Rectal smooth muscle tissue (tissue), 1 donor: ENCODE measurements at regions not wholly inside any gene's neighbourhood (a gene's known extent, or its start where the extent isn't known, plus 50 kb on each side); places are given as distances from the start of the nearest gene placed in this dataset.
"Not testable (repeated sequence)": the region's sequence is repeated elsewhere in the genome, so short reads cannot be mapped to it uniquely, and the experiment has no call there.

Source experiments
- H3K27ac ChIP-seq: one replicate; pipeline ENCODE4 v1.7.0; 2013; ENCODE audit warnings: low read depth, low read length, inconsistent platforms
- H3K27me3 ChIP-seq: one replicate; pipeline ENCODE4 v1.7.0; 2013; ENCODE audit warnings: low read length; ENCODE audit not compliant: control insufficient read depth, insufficient read depth
- H3K36me3 ChIP-seq: one replicate; pipeline ENCODE4 v1.7.0; 2013; ENCODE audit warnings: low read length; ENCODE audit not compliant: control insufficient read depth, insufficient read depth
- H3K4me1 ChIP-seq: one replicate; pipeline ENCODE4 v1.7.0; 2013; ENCODE audit warnings: low read length; ENCODE audit not compliant: control insufficient read depth, insufficient read depth
- H3K4me3 ChIP-seq: one replicate; pipeline ENCODE4 v1.7.0; 2013; ENCODE audit warnings: low read length
- H3K9ac ChIP-seq: one replicate; pipeline ENCODE4 v1.7.0; 2013; ENCODE audit warnings: low read length

- not testable (repeated sequence) for H3K27me3 ChIP-seq, H3K36me3 ChIP-seq, H3K9ac ChIP-seq, H3K27ac ChIP-seq, H3K4me3 ChIP-seq, H3K4me1 ChIP-seq
Measured at GRCh38 chr10:21351594-21351993, 173.9 kb downstream of the SKIDA1 start.

GRCh38 chr10:21349912-21350286 lies 175.6 kb downstream of the SKIDA1 start:
- Histone ChIP-seq H3K36me3 (no peaks in the 10 kb centered on the region), H3K27me3 (no peaks in the 10 kb centered on the region), H3K9ac (no peak overlapping the region), H3K4me1 (peaks cover 8% of the 10 kb centered on the region), H3K27ac (peak overlapping the region; percentile 21), H3K4me3 (no peak overlapping the region)

- Histone ChIP-seq H3K4me1 (peaks cover 8% of the 10 kb centered on the region), H3K27ac (no peak overlapping the region), H3K4me3 (no peak overlapping the region), H3K27me3 (no peaks in the 10 kb centered on the region), H3K9ac (no peak overlapping the region), H3K36me3 (no peaks in the 10 kb centered on the region)
Measured at GRCh38 chr10:21347785-21348170, 177.7 kb downstream of the SKIDA1 start.

DNA sequence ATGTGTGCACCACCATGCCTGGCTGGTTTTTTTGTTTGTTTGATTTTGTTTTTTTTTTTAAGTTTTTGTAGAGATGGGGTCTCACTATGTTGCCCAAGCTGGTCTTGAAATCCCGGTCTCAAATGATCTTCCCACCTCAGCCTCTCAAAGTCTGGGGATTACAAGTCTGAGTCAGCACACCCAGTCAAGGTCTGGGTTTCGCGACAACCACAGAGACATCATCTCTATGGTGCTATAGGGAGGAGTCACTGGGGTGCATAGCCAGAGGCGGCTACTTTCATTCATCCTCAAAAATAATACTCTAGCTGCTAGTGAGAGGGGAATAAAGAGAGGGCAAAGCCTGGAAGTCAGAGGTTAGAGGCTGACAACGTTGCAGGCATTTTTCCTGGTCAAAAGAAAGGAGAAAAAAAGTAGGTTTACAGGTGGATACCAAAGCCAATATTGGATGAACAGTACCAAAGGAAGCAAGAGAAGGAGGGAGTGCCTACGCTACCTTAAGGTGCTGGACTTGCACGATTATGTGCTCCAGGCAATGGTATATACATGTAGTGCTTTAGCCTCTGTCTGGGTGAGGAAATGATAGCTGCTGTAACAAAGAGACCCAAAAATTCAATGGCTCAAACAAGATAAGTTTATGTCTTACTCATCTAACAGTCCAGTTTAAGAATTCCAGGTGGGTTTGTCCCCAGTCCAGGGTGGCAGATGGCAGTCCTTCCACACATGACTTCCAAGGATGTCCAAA lies 178.3 kb downstream of the SKIDA1 start:
- Histone ChIP-seq H3K4me3 (no peak overlapping the region), H3K36me3 (no peaks in the 10 kb centered on the region), H3K4me1 (peaks cover 8% of the 10 kb centered on the region), H3K27me3 (no peaks in the 10 kb centered on the region), H3K9ac (no peak overlapping the region), H3K27ac (no peak overlapping the region)

DNA sequence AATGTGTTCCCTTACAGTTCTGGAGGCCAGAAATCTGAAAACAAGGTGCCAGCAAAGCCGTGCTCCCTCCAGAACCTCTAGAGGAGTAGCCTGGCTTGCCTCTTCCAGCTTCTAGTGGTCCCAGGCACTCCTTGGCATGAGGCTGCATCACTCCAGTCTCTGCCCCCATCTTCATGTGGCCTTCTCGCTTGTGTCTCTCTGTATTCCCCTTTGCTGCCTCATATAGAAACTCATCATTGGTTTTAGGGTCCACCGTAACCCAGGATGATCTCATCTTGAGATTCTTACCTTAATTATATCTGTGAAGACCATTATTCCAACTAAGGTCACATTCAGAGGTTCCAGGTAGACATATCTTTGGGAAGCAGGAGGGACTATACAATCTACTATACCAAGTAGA lies 182.4 kb downstream of the SKIDA1 start:
- H3K27ac ChIP-seq: no peak overlapping the region
- no peaks in the 10 kb centered on the region for H3K27me3 ChIP-seq
- H3K4me3 ChIP-seq: no peak overlapping the region
- no peaks in the 10 kb centered on the region for H3K4me1 ChIP-seq
- no peak overlapping the region for H3K9ac ChIP-seq
- no peaks in the 10 kb centered on the region for H3K36me3 ChIP-seq

DNA sequence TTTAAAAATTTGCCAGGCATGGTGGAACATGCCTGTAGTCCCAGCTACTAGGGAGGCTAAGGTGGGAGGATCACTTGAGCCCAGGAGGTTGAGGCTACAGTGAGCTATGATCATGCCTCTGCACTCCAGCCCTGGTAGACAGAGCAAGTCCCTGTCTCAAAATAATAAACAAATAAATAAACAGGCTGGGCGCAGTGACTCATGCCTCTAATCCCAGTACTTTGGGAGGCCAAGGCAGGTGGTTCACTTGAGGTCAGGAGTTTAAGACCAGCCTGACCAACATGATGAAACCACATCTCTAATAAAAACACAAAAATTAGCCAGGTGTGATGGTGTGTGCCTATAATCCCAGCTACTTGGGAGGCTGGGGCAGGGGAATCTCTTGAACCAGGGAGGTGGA lies 183.0 kb downstream of the SKIDA1 start:
- H3K27me3 ChIP-seq, H3K4me1 ChIP-seq, H3K4me3 ChIP-seq, H3K27ac ChIP-seq, H3K36me3 ChIP-seq, H3K9ac ChIP-seq: not testable (repeated sequence)

GRCh38 chr10:21340331-21340730 lies 185.2 kb downstream of the SKIDA1 start:
- peaks cover 6% of the 10 kb centered on the region for H3K4me1 ChIP-seq
- no peak overlapping the region for H3K9ac ChIP-seq
- no peaks in the 10 kb centered on the region for H3K36me3 ChIP-seq

GRCh38 chr10:21337171-21337792 lies 188.2 kb downstream of the SKIDA1 start:
- peaks cover 10% of the 10 kb centered on the region for H3K4me1 ChIP-seq
- no peak overlapping the region for H3K27ac ChIP-seq
- H3K27me3 ChIP-seq: no peaks in the 10 kb centered on the region
- H3K36me3 ChIP-seq: no peaks in the 10 kb centered on the region
- H3K9ac ChIP-seq: no peak overlapping the region
- no peak overlapping the region for H3K4me3 ChIP-seq

More at GRCh38 chr10:21340331-21340730, 185.2 kb downstream of the SKIDA1 start:
- Histone ChIP-seq H3K27me3 (no peaks in the 10 kb centered on the region), H3K4me3 (no peak overlapping the region), H3K27ac (no peak overlapping the region)

- Histone ChIP-seq H3K36me3 (no peaks in the 10 kb centered on the region), H3K4me1 (peaks cover 10% of the 10 kb centered on the region), H3K9ac (no peak overlapping the region), H3K27ac (no peak overlapping the region), H3K27me3 (no peaks in the 10 kb centered on the region), H3K4me3 (no peak overlapping the region)
Measured at GRCh38 chr10:21336476-21337170, 188.9 kb downstream of the SKIDA1 start.

DNA sequence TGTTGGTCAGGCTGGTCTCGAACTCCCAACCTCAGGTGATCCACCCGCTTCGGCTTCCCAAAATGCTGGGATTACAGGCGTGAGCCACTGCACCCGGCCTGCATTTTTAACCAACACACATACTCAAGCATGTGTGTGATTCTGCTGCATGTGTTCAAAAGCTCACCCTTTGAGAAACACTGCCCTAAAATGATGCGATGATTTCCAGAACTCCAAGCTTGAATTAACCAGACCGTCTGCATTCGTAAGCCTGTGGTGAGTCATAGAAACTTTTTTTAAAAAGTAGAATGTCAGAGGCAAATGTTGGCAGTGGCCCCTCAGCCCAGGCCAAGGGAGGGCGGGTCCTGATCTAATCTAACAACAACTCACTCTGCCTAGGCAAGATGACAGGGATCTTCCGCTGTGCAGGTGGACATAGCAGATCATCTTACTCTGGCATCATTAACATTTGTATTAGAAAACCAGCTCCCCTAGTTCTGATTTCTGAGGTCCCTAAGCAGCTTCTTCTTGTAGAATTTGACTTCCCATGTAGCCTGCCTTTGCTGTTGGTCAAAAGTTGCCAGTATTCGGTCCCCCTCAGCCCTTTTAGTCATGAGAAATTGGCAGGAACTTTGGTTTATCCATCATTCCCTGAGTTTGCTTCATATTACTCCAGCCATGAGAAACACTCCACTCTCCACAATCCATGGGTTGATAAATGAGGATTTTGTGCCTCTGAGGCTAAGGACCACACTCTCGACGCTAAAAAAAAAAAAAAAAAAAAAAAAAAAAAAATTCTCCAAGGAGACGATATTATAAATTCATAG lies 190.4 kb downstream of the SKIDA1 start:
- H3K4me3 ChIP-seq: no peak overlapping the region
- H3K27me3 ChIP-seq: no peaks in the 10 kb centered on the region
- no peaks in the 10 kb centered on the region for H3K36me3 ChIP-seq
- H3K9ac ChIP-seq: no peak overlapping the region
- H3K27ac ChIP-seq: peak overlapping the region; percentile 24
- H3K4me1 ChIP-seq: peaks cover 10% of the 10 kb centered on the region

DNA sequence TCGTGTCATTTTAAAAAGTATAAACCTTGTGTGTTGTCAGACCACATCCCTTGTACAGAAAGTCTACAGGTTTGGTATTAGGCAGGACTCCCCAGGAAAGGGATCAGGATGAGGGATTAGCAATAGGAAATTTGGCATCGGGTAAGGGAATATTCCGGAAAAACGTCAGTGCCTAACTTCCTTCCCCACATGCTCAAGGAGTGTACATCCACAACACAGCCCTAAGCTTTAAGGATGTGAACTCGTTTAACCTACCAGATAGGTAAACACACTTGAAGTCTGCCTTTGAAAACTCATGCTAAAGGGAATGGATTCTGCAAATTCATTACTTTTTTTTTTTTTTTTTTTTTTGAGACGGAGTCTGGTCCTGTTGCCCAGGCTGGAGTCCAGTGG lies 194.9 kb downstream of the SKIDA1 start:
- H3K27me3 ChIP-seq: no peaks in the 10 kb centered on the region
- H3K36me3 ChIP-seq: no peaks in the 10 kb centered on the region
- peaks cover 4% of the 10 kb centered on the region for H3K4me1 ChIP-seq
- no peak overlapping the region for H3K9ac ChIP-seq
- no peak overlapping the region for H3K4me3 ChIP-seq
- no peak overlapping the region for H3K27ac ChIP-seq

- H3K9ac ChIP-seq: no peak overlapping the region
- H3K27ac ChIP-seq: no peak overlapping the region
- H3K4me3 ChIP-seq: no peak overlapping the region
- H3K4me1 ChIP-seq: peaks cover 2% of the 10 kb centered on the region
- no peaks in the 10 kb centered on the region for H3K27me3 ChIP-seq
- no peaks in the 10 kb centered on the region for H3K36me3 ChIP-seq
Measured at GRCh38 chr10:21329995-21330627, 195.4 kb downstream of the SKIDA1 start.
